Trophoblast cell (in vitro differentiated cells and primary cell): ENCODE measurements at regions not wholly inside any gene's neighbourhood (a gene's known extent, or its start where the extent isn't known, plus 50 kb on each side); places are given as distances from the start of the nearest gene placed in this dataset.
A peak's percentile ranks its signal among the peaks of the same experiment; 100 is the strongest.

Experiments used
- DNase-seq, 2 donors: peaks; one replicate each; pipeline ENCODE4 v3.0.0-alpha.2; 2016
- H2AFZ ChIP-seq: 2 replicates; pipeline ENCODE4 v1.6.1; 2013; ENCODE audit warnings: low read length, moderate library complexity, mild to moderate bottlenecking; ENCODE audit not compliant: insufficient read depth, poor library complexity
- H2AK5ac ChIP-seq: 2 replicates; pipeline ENCODE4 v1.6.1; 2013; ENCODE audit warnings: mild to moderate bottlenecking, low read length
- H2BK120ac ChIP-seq: 2 replicates; pipeline ENCODE4 v1.6.1; 2013; ENCODE audit warnings: low read length, mild to moderate bottlenecking, moderate library complexity; ENCODE audit not compliant: insufficient read depth, poor library complexity
- H2BK12ac ChIP-seq: 2 replicates; pipeline ENCODE4 v1.6.1; 2013; ENCODE audit warnings: mild to moderate bottlenecking, low read length, moderate library complexity
- H2BK5ac ChIP-seq: 2 replicates; pipeline ENCODE4 v1.6.1; 2013; ENCODE audit warnings: low read length, low read depth, moderate library complexity, mild to moderate bottlenecking; ENCODE audit not compliant: poor library complexity
- H3K14ac ChIP-seq: 2 replicates; pipeline ENCODE4 v1.6.1; 2013; ENCODE audit warnings: mild to moderate bottlenecking, low read length
- H3K18ac ChIP-seq: 2 replicates; pipeline ENCODE4 v1.6.1; 2013; ENCODE audit warnings: mild to moderate bottlenecking, low read length
- H3K23ac ChIP-seq: 2 replicates; pipeline ENCODE4 v1.6.1; 2013; ENCODE audit warnings: low read length
- H3K27ac ChIP-seq: 2 replicates; pipeline ENCODE4 v1.5.1; 2013; ENCODE audit warnings: low read depth, mild to moderate bottlenecking, inconsistent platforms, low read length, moderate library complexity
- H3K27me3 ChIP-seq: 2 replicates; pipeline ENCODE4 v1.6.1; 2013; ENCODE audit warnings: inconsistent platforms, mild to moderate bottlenecking, low read length, moderate library complexity; ENCODE audit not compliant: insufficient read depth
- H3K36me3 ChIP-seq, 2 experiments: 1 replicate in 1 of 2; 2 replicates in 1 of 2; pipeline ENCODE4 v1.6.1; 2013; ENCODE audit warnings: low read length in 2 of 2, mild to moderate bottlenecking in 2 of 2, moderate library complexity in 1 of 2; ENCODE audit not compliant: insufficient read depth in 2 of 2, control insufficient read depth in 1 of 2
- H3K4ac ChIP-seq: 2 replicates; pipeline ENCODE4 v1.6.1; 2013; ENCODE audit warnings: low read depth, mild to moderate bottlenecking, low read length, moderate library complexity
- H3K4me1 ChIP-seq, 2 experiments: 1 replicate in 1 of 2; 2 replicates in 1 of 2; pipeline ENCODE4 v1.6.1; 2013; ENCODE audit warnings: low read length in 2 of 2, mild to moderate bottlenecking in 2 of 2, moderate library complexity in 1 of 2; ENCODE audit not compliant: insufficient read depth in 2 of 2, control insufficient read depth in 1 of 2
- H3K4me2 ChIP-seq: 2 replicates; pipeline ENCODE4 v1.6.1; 2013; ENCODE audit warnings: inconsistent platforms, mild to moderate bottlenecking, low read length, moderate library complexity
- H3K4me3 ChIP-seq: 2 replicates; pipeline ENCODE4 v1.5.1; 2013; ENCODE audit warnings: mild to moderate bottlenecking, low read depth, low read length, inconsistent platforms
- H3K79me1 ChIP-seq: one replicate; pipeline ENCODE4 v1.6.1; 2013; ENCODE audit warnings: low read length
- H3K79me2 ChIP-seq: 2 replicates; pipeline ENCODE4 v1.6.1; 2013; ENCODE audit warnings: low read length, mild to moderate bottlenecking; ENCODE audit not compliant: control insufficient read depth, insufficient read depth, poor library complexity
- H3K9ac ChIP-seq: 2 replicates; pipeline ENCODE4 v1.6.1; 2013; ENCODE audit warnings: mild to moderate bottlenecking, low read length
- H3K9me3 ChIP-seq: 2 replicates; pipeline ENCODE4 v1.6.1; 2013; ENCODE audit warnings: low read depth, mild to moderate bottlenecking, control low read depth, inconsistent platforms, low read length; ENCODE audit not compliant: insufficient read depth
- H4K12ac ChIP-seq: 2 replicates; pipeline ENCODE4 v1.6.1; 2013; ENCODE audit warnings: low read depth, mild to moderate bottlenecking, low read length, moderate library complexity
- H4K8ac ChIP-seq: 2 replicates; pipeline ENCODE4 v1.6.1; 2013; ENCODE audit warnings: low read depth, mild to moderate bottlenecking, low read length, moderate library complexity
- H4K91ac ChIP-seq: one replicate; pipeline ENCODE4 v1.6.1; 2013; ENCODE audit warnings: low read depth, mild to moderate bottlenecking, low read length, moderate library complexity
- WGBS: extraction: QIAGEN DNeasy Blood & Tissue Kit; methylation state at CpG from one replicate; pipeline ENCODE4 v1.1.7; 2013; ENCODE audit warnings: missing lambda C conversion rate; ENCODE audit not compliant: insufficient read length, insufficient coverage; ENCODE audit errors: extremely low coverage; 5-methylcytosine and 5-hydroxymethylcytosine counted together

DNA sequence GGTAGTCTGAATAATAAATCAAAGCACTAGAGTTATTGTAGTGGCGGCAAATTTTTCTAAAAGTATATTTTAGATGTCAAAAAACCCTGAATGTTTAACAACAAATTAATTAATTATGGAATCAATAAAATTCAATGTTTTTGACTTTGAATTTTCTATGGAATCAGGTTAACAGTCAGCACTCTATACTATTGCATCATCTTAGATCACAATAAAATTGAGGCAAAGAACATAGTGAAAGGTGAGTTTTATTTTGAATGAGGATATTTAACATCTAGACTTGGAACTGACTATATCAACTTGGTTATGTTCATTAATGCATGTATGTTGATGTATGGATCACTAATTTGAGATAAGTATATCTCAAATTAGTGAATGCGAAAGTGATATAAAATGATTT, 148.5 kb downstream of the TNFSF18 start:
- no peak overlapping the region for H4K91ac ChIP-seq
- no peaks in the 10 kb centered on the region for H3K36me3 ChIP-seq
- no peak overlapping the region for H3K4me2 ChIP-seq
- H3K79me2 ChIP-seq, result no peaks in the 10 kb centered on the region
- no peak overlapping the region for H3K23ac ChIP-seq
- no peaks in the 10 kb centered on the region for H3K9me3 ChIP-seq
- H2BK5ac ChIP-seq, result no peak overlapping the region
- no peaks in the 10 kb centered on the region for H3K27me3 ChIP-seq
- no peak overlapping the region for H4K12ac ChIP-seq
- no CpG with 5 or more reads among the region's 2 CpGs for WGBS
- no peak overlapping the region for H4K8ac ChIP-seq
- H3K9ac ChIP-seq, result no peak overlapping the region
- no peak overlapping the region for H3K14ac ChIP-seq
- DNase-seq, result no peak
- H2AFZ ChIP-seq, result no peak overlapping the region
- no peak overlapping the region for H2AK5ac ChIP-seq
- H3K4me1 ChIP-seq, result no peaks in the 10 kb centered on the region
- H3K4ac ChIP-seq, result no peak overlapping the region
- H3K79me1 ChIP-seq, result no peaks in the 10 kb centered on the region
- H3K18ac ChIP-seq, result no peak overlapping the region
- no peak overlapping the region for H2BK12ac ChIP-seq
- no peak overlapping the region for H3K4me3 ChIP-seq
- no peak overlapping the region for H3K27ac ChIP-seq
- H2BK120ac ChIP-seq, result no peak overlapping the region

DNA sequence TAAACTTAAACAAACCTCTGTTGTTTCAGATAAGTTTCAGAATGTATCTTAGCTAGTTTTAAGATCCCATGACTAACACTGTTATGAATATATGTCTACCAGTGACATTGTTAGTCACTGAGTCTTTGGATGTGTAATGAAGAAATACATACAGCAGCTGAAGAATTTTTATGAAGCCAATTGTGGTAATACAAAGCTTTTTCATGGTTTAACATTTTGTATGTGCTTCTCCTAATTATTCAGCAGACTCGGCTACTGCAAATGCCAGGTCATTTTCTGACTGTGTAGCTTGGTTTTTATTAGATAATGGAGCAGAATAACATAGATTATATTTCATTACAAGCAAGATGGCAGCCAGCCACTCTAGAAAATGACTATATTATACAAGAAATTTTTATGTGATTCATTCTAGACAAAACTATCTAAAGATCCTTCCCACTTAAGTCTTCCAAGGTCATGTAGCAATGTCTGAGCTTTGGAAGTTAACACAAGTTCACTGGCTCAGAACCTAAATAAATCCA, 147.8 kb downstream of the TNFSF18 start:
- Histone ChIP-seq H3K27me3 (no peaks in the 10 kb centered on the region), H3K23ac (no peak overlapping the region)

DNA sequence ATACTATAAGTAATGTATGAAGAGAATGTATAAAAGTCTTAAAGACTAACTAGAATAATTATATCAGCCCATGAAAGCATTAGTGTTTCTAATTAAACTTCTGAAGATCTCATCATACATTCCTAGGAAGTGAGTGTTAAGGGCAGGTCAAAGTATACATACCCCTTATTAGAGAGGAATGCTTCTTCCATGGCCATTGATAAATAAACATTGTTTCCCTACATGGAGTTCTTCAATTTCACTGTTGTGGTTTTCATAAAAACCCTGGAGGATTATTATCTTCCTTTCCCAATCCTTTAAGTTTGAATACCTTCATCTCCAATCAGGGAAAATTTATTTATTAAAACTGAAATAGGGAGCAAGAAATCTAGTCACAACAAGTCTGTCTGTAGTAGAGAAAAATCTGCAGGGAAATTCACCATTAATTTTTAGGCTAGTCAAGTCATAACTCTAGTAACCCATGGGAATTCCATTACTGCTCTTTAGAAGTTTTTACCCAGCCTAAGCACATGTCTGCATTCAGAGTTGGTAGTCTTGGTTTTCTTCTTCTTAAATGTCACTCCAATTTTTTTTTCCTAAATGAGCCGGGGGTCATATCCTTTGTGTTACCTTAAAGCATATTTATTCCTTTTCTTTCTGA, 147.0 kb downstream of the TNFSF18 start:
- Histone ChIP-seq H3K4me3 (no peak overlapping the region), H3K4me2 (no peak overlapping the region), H3K9ac (no peak overlapping the region), H3K4ac (no peak overlapping the region), H3K79me2 (no peaks in the 10 kb centered on the region), H3K23ac (no peak overlapping the region), H3K36me3 (no peaks in the 10 kb centered on the region), H3K4me1 (no peaks in the 10 kb centered on the region), H3K14ac (no peak overlapping the region), H2AK5ac (no peak overlapping the region), H2BK120ac (no peak overlapping the region), H2AFZ (no peak overlapping the region), H3K9me3 (no peaks in the 10 kb centered on the region), H2BK12ac (no peak overlapping the region), H3K18ac (no peak overlapping the region), H2BK5ac (no peak overlapping the region), H3K79me1 (no peaks in the 10 kb centered on the region), H4K12ac (no peak overlapping the region), H4K91ac (no peak overlapping the region), H3K27ac (no peak overlapping the region), H4K8ac (no peak overlapping the region), H3K27me3 (no peaks in the 10 kb centered on the region)
- no peak for DNase-seq
- no CpG with 5 or more reads among the region's 1 CpG for WGBS

More for the DNA sequence above, 147.8 kb downstream of the TNFSF18 start:
- H3K79me1 ChIP-seq, result no peaks in the 10 kb centered on the region
- no peak overlapping the region for H4K12ac ChIP-seq
- no peaks in the 10 kb centered on the region for H3K36me3 ChIP-seq
- no peaks in the 10 kb centered on the region for H3K4me1 ChIP-seq
- H3K9ac ChIP-seq, result no peak overlapping the region
- no peak overlapping the region for H2AFZ ChIP-seq
- no peak overlapping the region for H3K27ac ChIP-seq
- H3K18ac ChIP-seq, result no peak overlapping the region
- no peak overlapping the region for H4K91ac ChIP-seq
- WGBS, result no CpG with 5 or more reads among the region's 1 CpG
- H3K9me3 ChIP-seq, result no peaks in the 10 kb centered on the region
- H2BK5ac ChIP-seq, result no peak overlapping the region
- H3K14ac ChIP-seq, result no peak overlapping the region
- peak in 1 of 2 donors; percentile 26 for DNase-seq
- no peak overlapping the region for H2BK12ac ChIP-seq
- no peak overlapping the region for H3K4me3 ChIP-seq
- H2BK120ac ChIP-seq, result no peak overlapping the region
- H3K79me2 ChIP-seq, result no peaks in the 10 kb centered on the region
- no peak overlapping the region for H2AK5ac ChIP-seq
- no peak overlapping the region for H3K4me2 ChIP-seq
- no peak overlapping the region for H3K4ac ChIP-seq
- no peak overlapping the region for H4K8ac ChIP-seq

DNA sequence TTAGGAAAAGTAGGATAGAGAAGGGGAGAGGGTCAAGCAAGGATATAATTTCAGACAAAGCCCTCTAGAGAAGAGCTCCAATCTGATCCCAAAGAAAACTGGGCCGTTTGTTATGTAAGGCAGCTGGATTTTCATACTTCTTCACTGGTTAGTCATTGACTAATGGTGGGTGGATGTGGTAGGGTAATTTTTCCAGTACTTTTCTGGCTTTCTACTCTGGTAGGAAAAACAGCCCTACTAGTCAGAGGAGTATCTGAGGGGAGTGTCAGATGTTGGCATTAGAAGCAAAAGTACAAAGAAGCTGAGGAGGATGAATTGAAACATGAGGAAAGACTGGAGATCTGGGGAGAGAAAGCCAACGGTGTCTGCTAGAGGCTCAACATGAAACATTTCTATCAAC, 145.3 kb downstream of the TNFSF18 start:
- no peaks in the 10 kb centered on the region for H3K36me3 ChIP-seq
- H3K79me2 ChIP-seq, result no peaks in the 10 kb centered on the region
- no peak overlapping the region for H2BK12ac ChIP-seq
- no peak overlapping the region for H3K9ac ChIP-seq
- H2BK5ac ChIP-seq, result no peak overlapping the region
- H3K27ac ChIP-seq, result no peak overlapping the region
- H3K9me3 ChIP-seq, result peaks cover 2% of the 10 kb centered on the region
- no peak for DNase-seq
- no peak overlapping the region for H3K14ac ChIP-seq
- no peaks in the 10 kb centered on the region for H3K79me1 ChIP-seq
- no peak overlapping the region for H3K4me3 ChIP-seq
- no peak overlapping the region for H4K8ac ChIP-seq
- H2AFZ ChIP-seq, result no peak overlapping the region
- no peaks in the 10 kb centered on the region for H3K27me3 ChIP-seq
- H2AK5ac ChIP-seq, result no peak overlapping the region
- no peak overlapping the region for H3K4me2 ChIP-seq
- no peak overlapping the region for H3K18ac ChIP-seq
- H4K12ac ChIP-seq, result no peak overlapping the region
- peaks cover 0 to 5% of the 10 kb centered on the region in 2 experiments for H3K4me1 ChIP-seq
- WGBS, result no CpG with 5 or more reads among the region's 2 CpGs
- no peak overlapping the region for H3K23ac ChIP-seq
- no peak overlapping the region for H3K4ac ChIP-seq
- no peak overlapping the region for H4K91ac ChIP-seq
- H2BK120ac ChIP-seq, result no peak overlapping the region
